HG03439 (cell line): ENCODE measurements at regions not wholly inside any gene's neighbourhood (a gene's known extent, or its start where the extent isn't known, plus 50 kb on each side); places are given as distances from the start of the nearest gene placed in this dataset.

Source experiments
- ATAC-seq: cut with Tn5 transposase; IDR thresholded peaks from one replicate; pipeline ENCODE4 v1.9.1; 2021; ENCODE audit warnings: mild to moderate bottlenecking, moderate library complexity; ENCODE audit not compliant: unreplicated experiment

DNA sequence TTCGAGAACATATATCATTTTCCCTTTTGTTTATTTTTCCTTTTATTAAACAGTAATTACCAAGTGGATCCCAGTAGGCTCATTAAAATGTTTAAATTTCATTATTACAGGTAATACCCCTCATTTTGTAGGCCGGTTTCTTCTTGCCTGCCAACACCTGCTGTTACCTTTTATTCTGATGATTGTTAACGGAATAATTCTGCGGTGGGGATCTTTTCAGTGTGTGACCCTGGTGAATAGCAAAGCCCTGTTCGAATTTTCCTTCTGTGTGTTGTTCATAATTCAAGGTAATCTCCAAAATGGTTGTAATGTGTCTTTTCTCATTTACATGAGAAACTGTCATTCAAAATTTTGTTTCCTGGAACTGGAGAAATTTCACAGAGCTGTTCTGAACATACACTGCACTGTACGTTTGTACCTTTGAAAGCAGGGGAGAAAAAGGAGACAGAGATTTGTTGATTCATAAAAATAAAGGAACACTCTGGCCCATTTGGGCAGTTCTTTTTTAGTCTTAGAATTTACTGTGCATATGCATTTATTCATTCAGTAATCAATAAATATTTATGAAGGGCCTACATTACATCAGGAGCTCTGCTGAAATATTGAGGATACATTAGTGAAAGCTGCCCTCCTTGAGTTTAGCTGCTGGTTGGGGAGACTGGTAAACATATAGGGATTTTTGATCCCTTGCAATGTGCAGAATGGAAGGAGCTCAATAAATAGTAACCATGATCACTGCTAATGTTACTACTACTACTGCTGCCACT, 502.0 kb downstream of the QKI start:
- no peak for ATAC-seq

GRCh38 chr6:163915131-163915530, 500.6 kb downstream of the QKI start:
- no peak for ATAC-seq

- ATAC-seq = no peak
Observed at GRCh38 chr6:163913045-163913444, 498.5 kb downstream of the QKI start.

GRCh38 chr6:163906006-163906710, 491.6 kb downstream of the QKI start:
- no peak for ATAC-seq

- no peak for ATAC-seq
Observed at GRCh38 chr6:163904186-163904585, 489.7 kb downstream of the QKI start.

DNA sequence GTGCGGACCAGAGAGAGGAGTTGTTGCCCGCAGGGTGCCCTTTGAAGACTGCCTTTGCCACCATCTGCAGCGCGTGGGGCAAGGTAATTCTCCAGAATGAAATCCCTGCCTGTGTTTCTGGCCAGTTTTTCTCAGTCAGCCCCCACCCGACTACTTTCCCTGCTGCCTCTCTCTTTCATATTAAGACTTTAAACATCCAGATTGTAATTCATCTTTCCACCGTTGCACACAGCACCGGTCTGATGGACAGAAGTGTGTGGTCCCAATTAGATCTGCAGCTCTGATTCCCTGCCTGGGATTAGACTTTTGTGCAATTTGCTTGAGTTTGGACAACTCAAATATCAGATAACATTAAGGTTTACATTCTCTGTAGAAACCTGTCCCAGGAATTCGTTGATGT, 489.0 kb downstream of the QKI start:
- ATAC-seq = no peak

GRCh38 chr6:163902993-163903392, 488.5 kb downstream of the QKI start:
- ATAC-seq = no peak

- no peak for ATAC-seq
Observed at GRCh38 chr6:163901681-163902080, 487.2 kb downstream of the QKI start.

DNA sequence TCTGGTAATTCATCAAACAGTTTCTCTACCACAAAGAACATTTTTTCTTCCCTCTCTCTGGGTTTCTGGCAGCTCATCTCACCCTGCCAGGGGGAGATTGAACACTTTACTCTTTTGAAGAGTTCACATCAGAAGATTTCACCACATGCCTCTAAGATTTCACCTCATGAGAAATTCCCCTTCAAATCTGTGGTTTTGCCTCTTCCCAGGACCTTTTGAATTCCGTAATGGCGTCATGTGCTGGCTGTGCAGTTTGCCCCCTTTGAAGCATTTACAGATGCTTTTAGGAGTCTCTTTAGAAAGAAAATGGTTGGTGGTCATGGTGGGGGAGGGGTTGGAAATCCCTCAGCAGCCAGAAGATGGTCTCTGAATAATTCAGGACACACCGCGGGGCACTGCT, 486.1 kb downstream of the QKI start:
- no peak for ATAC-seq

DNA sequence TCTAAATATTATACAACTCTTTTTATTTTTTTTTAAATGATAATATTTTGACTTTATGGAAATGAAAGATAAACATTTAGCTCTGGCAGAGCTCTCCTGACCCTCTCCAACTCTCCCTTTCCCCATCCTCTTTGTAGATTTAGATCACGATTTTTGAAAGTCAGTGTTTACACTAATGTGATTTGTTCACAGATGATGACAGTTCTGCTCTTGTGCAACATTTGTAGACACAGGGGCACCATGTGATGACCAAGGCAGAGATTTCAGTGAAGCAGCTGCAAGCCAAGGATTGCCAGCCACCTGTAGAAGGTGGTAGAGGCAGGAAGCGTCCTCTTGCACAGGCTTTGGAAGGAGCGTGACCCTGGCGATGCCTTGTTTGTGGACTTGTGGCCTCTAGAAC, 483.2 kb downstream of the QKI start:
- no peak for ATAC-seq

GRCh38 chr6:163897030-163897429, 482.5 kb downstream of the QKI start:
- no peak for ATAC-seq

- no peak for ATAC-seq
Observed at GRCh38 chr6:163895162-163895561, 480.6 kb downstream of the QKI start.

DNA sequence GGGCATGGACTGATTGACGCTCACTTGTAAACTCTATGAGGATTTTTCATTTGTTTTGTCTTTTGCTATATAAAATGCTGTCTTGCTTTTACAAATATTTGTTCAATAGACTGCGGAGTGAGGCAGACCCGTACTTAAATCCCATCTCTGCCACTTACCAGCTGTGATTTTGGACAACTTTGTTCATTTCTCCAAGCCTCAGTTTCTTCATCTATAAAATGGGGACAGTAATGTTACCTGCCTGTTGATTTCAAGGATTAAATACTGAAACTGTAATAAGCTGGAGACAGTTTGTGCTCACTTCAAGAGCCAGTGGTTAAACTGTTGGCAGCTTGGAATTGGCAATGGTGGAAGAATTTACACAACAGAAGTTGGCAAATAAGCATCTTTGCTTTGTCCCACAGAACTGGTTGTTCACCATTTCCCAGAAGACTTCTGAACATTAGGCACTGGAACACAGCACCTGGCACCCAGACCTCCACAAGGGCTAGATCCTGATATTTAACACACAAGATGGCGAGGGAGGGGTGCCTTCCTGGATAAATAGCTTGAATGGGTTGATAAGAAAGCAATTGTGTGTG, 479.2 kb downstream of the QKI start:
- no peak for ATAC-seq

DNA sequence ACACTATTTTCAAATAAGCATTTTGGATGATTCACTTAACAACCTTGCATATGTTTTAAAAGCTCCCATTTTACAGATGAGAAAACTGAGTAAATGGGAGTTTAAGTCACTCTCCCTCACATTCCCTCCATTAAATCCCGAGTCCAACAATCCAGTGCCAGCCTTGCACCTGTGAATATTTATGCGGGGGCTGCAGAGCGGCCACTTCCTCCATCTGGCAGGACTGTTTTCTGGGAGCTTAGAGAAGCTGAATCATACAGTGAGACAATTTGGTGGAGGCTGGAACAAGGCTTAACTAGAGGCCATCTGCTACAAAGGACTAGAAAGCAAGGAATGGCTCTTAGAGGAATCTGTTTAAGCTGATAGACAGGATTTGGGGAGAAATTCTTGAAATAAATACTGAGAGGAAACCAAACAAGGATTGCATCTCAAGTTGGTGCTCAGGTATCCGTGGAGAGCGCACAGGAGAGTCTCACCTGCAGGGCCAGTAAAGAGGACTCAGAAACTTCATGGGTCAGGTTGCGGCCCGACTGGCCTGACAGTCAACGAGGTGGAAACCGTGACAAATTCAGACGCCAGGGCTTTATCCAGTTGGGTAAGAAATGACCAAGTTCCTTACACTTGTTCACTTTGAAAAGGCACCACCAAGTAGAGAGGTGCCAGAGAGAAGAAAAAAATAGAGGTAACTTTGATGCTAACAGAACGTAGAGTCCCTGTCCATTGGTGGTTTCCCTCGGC, 478.5 kb downstream of the QKI start:
- no peak for ATAC-seq

DNA sequence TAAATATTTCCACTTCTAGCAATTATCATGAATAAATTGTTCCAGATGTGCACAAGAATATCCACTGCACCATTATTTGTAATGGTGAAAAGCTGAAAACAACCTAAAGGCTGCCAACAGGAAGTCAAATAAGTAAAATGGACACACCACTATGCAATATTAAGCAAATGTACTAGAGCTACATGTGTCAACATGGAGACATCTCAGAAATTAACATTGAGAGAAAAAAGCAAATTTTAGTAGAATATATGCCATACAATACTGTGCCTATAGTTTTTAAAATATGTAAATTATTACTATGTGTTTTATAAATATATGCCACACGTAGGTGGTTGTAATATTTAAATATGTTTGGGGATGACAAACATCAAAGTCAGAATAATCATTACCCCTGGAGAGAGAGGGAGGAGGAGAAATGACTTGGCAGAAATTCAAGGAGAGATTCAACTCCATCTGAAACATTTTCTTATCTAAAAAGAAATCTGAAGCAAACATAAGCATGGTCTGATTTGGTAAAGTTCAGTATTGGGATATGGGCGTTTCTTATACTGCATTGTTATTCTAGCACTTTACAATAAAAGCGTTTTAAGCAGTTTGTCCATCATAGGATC, 475.5 kb downstream of the QKI start:
- ATAC-seq = no peak

DNA sequence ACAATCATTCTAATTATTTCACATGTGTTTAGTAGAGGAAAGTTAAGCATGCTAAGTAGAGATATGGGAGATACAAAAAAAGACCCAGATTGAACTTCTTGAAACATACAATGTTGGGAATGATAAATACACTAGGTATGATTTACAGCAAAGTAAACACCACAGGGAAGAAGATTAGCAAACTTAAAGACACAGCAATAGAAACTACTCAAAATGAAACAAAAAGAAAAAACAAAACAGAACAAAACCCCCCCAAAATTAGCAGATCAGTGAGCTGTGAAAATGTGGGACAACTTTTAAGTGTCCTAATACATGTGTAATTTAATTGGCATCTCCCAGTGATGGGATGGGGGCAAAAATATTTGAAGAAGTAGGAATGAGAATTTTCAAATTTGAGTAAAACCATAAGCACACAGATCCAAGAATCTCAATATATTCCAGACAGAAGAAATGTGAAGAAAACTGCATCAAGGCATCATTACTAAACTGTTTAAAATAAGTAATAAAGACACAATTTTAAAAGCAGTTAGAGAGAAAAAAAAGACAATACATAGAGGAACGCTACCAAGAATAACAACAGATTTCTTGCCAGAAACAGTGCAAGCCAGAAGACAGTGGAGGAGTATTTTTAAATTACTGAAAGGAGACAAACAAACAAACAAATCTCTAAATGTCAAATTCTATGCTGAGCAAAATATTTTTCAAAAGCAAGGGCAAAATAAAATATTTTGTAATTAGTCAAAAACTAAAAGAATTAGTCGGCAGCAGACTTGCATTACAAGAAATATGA, 473.7 kb downstream of the QKI start:
- ATAC-seq = no peak

DNA sequence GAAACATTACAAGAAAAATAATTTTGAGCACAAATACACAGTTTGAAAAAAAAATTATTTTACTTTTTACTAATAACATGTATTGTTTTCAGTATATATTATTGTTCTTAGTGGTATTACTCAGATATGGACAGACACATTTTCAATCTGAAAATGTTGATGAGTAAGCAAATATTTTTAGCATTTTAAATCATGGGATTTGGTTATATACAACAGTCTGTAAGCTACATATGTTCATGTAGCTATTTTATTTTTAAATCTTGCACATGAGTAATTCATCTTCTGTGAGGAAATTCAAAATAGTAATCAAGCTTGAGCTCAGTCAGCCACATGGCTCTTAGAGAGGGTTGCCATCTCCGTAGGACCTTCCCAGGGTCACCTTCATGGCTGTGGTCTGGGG, 471.9 kb downstream of the QKI start:
- no peak for ATAC-seq

DNA sequence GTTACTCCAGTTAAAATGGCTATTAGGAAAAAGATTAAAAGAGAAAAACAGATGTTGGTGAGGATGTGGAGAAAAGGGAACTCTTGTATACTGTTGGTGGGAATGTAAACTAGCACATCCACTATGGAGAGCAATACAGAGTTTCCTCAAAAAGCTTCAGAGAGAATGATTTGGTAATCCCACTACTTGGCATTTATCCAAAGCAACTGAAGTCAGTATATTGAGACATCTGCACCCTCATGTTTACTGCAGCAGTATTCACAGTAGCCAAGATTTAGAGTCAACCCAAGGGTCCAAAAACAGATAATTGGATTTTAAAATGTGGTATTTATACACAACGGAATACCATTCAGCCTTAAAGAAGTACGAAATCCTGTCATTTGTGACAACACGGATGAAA, 469.5 kb downstream of the QKI start:
- ATAC-seq = no peak

DNA sequence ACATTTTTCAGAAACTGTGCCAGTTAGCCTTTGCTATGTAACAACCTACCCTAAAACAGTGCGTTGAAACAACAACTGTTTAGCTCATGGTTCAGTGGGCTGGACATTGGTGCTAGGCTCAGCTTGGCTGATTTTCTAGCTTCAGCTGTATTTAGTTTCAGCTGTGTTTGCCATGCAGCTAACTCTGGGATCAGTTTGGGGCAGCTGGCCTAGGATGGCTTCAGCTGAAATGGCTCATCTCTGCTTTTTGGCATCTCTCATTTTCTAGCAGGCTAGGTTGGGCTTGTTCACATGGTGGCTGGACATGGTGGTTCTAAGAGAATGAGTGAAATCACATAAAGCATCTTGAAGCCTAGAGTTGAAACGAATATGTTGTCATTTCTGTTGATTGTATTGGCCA, 464.2 kb downstream of the QKI start:
- no peak for ATAC-seq

DNA sequence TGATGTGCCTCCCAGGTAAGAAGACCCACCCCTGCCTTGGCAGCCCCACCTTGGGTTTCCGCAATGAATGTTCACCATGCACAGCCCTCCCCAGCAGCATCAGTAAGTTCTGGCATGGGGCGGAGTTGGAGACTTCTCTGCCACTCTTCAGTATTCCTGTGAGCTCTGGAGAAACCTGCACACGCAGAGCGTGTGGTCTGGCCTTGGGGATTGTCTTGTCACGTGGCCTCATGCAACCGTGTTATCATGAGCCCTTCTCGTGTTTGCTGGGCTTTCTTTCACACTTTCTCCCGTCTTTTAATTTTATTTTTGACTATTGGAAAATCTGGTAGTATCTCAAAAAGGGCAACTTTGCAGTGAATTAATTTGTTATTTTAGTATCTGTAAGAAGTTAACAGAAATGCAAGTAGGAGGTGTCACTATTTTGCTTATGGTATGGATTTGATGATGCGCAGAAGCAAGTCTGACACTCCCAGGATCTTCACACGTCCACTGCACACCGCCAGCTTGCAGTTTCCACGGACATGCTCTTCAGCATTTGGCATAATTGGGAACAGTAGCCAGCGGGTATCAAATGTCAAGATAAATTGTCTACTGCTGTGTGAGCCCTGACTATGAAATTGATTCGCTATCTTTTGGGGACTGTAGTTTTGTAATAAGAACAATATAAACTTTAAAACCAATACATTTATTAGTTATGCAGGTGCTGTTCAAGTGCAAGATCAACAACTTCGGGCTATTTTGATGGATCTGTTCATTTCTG, 463.5 kb downstream of the QKI start:
- no peak for ATAC-seq
